Testis (tissue), 2 donors: ENCODE measurements at regions not wholly inside any gene's neighbourhood (a gene's known extent, or its start where the extent isn't known, plus 50 kb on each side); places are given as distances from the start of the nearest gene placed in this dataset.

Experiments used
- CTCF ChIP-seq, 3 experiments: fragments of 450-650 bp in 2 of 3; fragments of 200-600 bp in 1 of 3; sonication (generic) in 1 of 3; IDR thresholded peaks; one replicate each; pipeline ENCODE4 v1.5.1; 2016 to 2019; ENCODE audit warnings: antibody characterized with exemption in 3 of 3, mild to moderate bottlenecking in 2 of 3, moderate library complexity in 1 of 3
- POLR2A ChIP-seq: fragments of 450-650 bp; IDR thresholded peaks from one replicate; pipeline ENCODE4 v1.6.1; 2017; ENCODE audit warnings: antibody characterized with exemption, mild to moderate bottlenecking, moderate library complexity

DNA sequence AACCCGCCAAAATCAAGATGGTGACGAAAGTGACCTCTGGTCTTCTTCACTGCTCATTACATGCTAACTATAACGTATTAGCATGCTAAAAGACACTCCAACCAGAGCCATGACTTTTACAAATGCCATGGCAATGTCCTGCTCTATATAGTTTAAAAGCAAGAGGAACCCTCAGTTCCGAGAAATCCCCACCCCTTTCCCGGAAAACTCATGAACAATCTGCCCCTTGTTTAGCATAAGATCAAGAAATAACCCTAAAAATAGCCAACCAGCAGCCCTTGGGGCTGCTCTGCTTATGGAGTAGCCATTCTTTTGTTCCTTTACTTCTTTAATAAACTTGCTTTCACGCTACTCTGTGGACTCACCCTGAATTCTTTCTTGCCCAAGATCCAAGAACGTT lies 463.5 kb upstream of the FAM241A start:
- TF ChIP-seq CTCF (IDR thresholded peaks at IDR 0.05), result no peak
- TF ChIP-seq POLR2A, result no peak
